ENCODE measurements at regions not wholly inside any gene's neighbourhood (a gene's known extent, or its start where the extent isn't known, plus 50 kb on each side); places are given as distances from the start of the nearest gene placed in this dataset.
"Not testable (repeated sequence)": the region's sequence is repeated elsewhere in the genome, so short reads cannot be mapped to it uniquely, and the experiment has no call there.

GRCh38 chr10:21463436-21463835 is 62.0 kb downstream of the SKIDA1 start:
- TF ChIP-seq ZFX (IDR thresholded peaks at IDR 0.05; ENCODE audit: borderline replicate concordance) (no peak), CTCF (IDR thresholded peaks at IDR 0.05) (no peak)

GRCh38 chr10:21458126-21458871 is 67.2 kb downstream of the SKIDA1 start:
- TF ChIP-seq CTCF (IDR thresholded peaks at IDR 0.05) (no peak), ZFX (IDR thresholded peaks at IDR 0.05; ENCODE audit: borderline replicate concordance) (no peak)
- H3K27ac ChIP-seq: no peak overlapping the region

More at GRCh38 chr10:21463436-21463835, 62.0 kb downstream of the SKIDA1 start:
- H3K27ac ChIP-seq: no peak overlapping the region

- H3K27ac ChIP-seq: no peak overlapping the region
- TF ChIP-seq ZFX (IDR thresholded peaks at IDR 0.05; ENCODE audit: borderline replicate concordance) (no peak), CTCF (IDR thresholded peaks at IDR 0.05) (no peak)
Measured at GRCh38 chr10:21456160-21456559, 69.3 kb downstream of the SKIDA1 start.

- TF ChIP-seq ZFX (IDR thresholded peaks at IDR 0.05; ENCODE audit: borderline replicate concordance) (no peak), CTCF (IDR thresholded peaks at IDR 0.05) (no peak)
- H3K27ac ChIP-seq: no peak overlapping the region
Measured at GRCh38 chr10:21452203-21452602, 73.3 kb downstream of the SKIDA1 start.

GRCh38 chr10:21449288-21449966 is 76.1 kb downstream of the SKIDA1 start:
- no peak overlapping the region for H3K27ac ChIP-seq
- TF ChIP-seq ZFX (IDR thresholded peaks at IDR 0.05; ENCODE audit: borderline replicate concordance) (no peak), CTCF (IDR thresholded peaks at IDR 0.05) (no peak)

GRCh38 chr10:21445163-21445562 is 80.3 kb downstream of the SKIDA1 start:
- TF ChIP-seq ZFX (IDR thresholded peaks at IDR 0.05; ENCODE audit: borderline replicate concordance) (no peak), CTCF (IDR thresholded peaks at IDR 0.05) (no peak)

GRCh38 chr10:21441625-21442024 is 83.9 kb downstream of the SKIDA1 start:
- H3K27ac ChIP-seq: no peak overlapping the region
- TF ChIP-seq CTCF (IDR thresholded peaks at IDR 0.05) (no peak), ZFX (IDR thresholded peaks at IDR 0.05; ENCODE audit: borderline replicate concordance) (no peak)

More at GRCh38 chr10:21445163-21445562, 80.3 kb downstream of the SKIDA1 start:
- no peak overlapping the region for H3K27ac ChIP-seq

GRCh38 chr10:21438914-21439313 is 86.6 kb downstream of the SKIDA1 start:
- H3K27ac ChIP-seq: not testable (repeated sequence)
